Activated CD8-positive, alpha-beta T cell treated with anti-CD3 and anti-CD28 coated beads, Interleukin-2, amount 10 ng/mL, durations not matched to agents 7 days and 5 days (primary cell): ENCODE measurements at regions not wholly inside any gene's neighbourhood (a gene's known extent, or its start where the extent isn't known, plus 50 kb on each side); places are given as distances from the start of the nearest gene placed in this dataset.

ENCODE experiments used
- ATAC-seq: fragments of 150-1000 bp; cut with Tn5 transposase; one replicate; pipeline ENCODE4 v1.10.0; 2021; ENCODE audit warnings: moderate library complexity
- CTCF ChIA-PET: fragments of 350-600 bp; sonication (Branson Sonifier 250); formaldehyde crosslinking; loops from one replicate; lab custom pipeline; 2021; ENCODE audit warnings: antibody characterized with exemption; lab: Charles Lee
- POLR2A ChIA-PET: fragments of 350-600 bp; sonication (Branson Sonifier 250); formaldehyde crosslinking; loops from one replicate; lab custom pipeline; 2021; ENCODE audit warnings: antibody characterized with exemption; lab: Charles Lee
- DNase-seq: peaks from one replicate; pipeline ENCODE4 v3.0.0-alpha.2; 2020
- H3K27ac Mint-ChIP-seq: one replicate; pipeline ENCODE4 v1.8.0; 2021; ENCODE audit warnings: mild to moderate bottlenecking, mixed read lengths
- H3K27me3 Mint-ChIP-seq: one replicate; pipeline ENCODE4 v1.8.0; 2021; ENCODE audit warnings: low read depth, mixed read lengths
- H3K36me3 Mint-ChIP-seq: one replicate; pipeline ENCODE4 v1.8.0; 2021; ENCODE audit warnings: low read depth, mixed read lengths
- H3K4me1 Mint-ChIP-seq: one replicate; pipeline ENCODE4 v1.8.0; 2021; ENCODE audit warnings: low read depth, mixed read lengths
- H3K4me3 Mint-ChIP-seq: one replicate; pipeline ENCODE4 v1.8.0; 2021; ENCODE audit warnings: mild to moderate bottlenecking, mixed read lengths
- H3K9me3 Mint-ChIP-seq: one replicate; pipeline ENCODE4 v1.8.0; 2022; ENCODE audit warnings: mixed read lengths; ENCODE audit not compliant: insufficient read depth

DNA sequence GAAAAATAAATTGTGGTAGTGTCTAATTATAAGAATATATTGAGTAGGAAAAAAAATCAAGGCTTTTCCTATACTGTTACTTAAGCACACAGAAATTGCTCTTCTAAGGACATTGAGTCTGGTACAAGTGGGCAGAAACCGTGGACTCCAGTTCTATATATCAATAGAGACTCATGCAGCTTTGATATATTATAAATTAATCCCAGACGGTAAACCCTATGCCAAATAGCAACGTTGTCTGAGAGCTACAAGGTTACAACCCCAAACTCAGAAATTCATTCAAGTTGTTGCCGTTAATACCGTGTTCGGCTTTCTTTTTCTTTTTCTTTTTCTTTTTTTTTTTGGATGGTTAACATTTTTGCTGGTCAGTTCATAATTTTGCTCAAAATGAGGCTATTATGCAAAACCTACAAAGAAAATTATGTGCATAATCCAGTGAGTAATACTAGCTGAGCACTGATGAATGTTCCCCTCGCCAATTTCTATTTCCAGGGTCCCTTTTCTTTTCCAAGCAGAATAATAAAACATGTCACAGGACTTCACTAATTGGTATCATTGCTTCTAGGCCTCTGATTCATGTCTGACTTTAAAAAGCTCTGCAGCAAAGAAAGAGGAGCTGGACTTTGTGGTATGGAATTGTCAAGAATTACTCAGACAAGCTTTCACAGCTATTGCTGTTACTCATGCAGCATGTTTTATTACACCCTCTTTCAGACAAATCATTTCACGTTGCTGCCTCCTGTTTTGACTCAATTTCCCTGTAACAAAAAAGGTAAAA is 737.7 kb downstream of the NLGN4X start:
- no peaks in the 10 kb centered on the region for H3K36me3 Mint-ChIP-seq
- DNase-seq: no peak
- no peak overlapping the region for H3K27ac Mint-ChIP-seq
- H3K27me3 Mint-ChIP-seq: no peaks in the 10 kb centered on the region
- POLR2A ChIA-PET: no interaction called here
- peaks cover 3% of the 10 kb centered on the region for H3K9me3 Mint-ChIP-seq
- no peak overlapping the region for H3K4me3 Mint-ChIP-seq
- no peaks in the 10 kb centered on the region for H3K4me1 Mint-ChIP-seq
- ATAC-seq: no peak
- CTCF ChIA-PET: no interaction called here

DNA sequence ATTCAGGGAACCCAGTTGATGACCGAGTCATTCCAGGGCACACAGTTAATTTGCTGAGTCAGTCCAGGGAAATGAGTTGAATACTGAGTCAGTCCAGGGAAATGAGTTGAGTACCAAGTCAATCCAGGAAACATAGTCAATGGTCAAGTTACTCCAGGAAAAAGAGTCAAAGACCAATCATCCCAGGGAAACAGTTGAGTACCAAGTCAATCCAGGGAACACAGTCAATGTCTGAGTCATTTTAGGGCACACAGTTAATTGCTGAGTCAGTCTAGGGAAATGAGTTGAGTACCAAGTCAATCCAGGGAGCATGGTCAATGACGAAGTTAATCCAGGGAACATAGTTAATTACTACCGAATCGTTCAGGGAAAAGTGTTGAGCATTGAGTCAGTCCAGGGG is 754.4 kb downstream of the NLGN4X start:
- Mint-ChIP-seq H3K27me3 (no peaks in the 10 kb centered on the region), H3K9me3 (peaks cover 8% of the 10 kb centered on the region), H3K4me1 (no peaks in the 10 kb centered on the region), H3K36me3 (no peaks in the 10 kb centered on the region), H3K27ac (no peak overlapping the region), H3K4me3 (no peak overlapping the region)
- DNase-seq (no peak), ATAC-seq (no peak)
- CTCF ChIA-PET: no interaction called here
- POLR2A ChIA-PET: no interaction called here

DNA sequence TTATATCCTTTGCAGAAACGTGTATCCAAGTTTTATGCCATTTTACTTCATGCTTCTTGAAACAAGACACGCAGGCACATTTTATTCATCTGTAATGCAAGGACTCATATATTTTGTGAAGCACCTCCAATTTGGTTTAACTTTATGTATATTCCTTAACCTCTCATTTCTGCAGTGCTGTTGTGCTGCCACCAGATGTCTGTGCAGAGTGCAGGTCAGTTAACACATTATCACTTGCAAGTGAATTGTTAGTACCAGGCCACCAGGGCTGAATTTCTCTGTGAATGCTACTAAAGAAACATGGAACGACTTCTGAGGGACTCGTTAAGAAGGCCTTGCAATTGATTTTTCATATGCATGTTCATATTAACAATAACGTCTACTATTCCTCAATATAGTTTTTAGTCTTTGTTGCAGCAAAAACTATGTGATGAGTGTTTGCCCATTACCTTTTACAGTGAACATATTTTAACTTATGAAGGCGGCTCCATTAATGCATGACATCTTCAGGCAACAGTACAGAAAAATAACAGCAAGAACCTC is 770.3 kb downstream of the NLGN4X start:
- no peak overlapping the region for H3K27ac Mint-ChIP-seq
- no peaks in the 10 kb centered on the region for H3K9me3 Mint-ChIP-seq
- H3K4me3 Mint-ChIP-seq: no peak overlapping the region
- ATAC-seq: no peak
- H3K4me1 Mint-ChIP-seq: no peaks in the 10 kb centered on the region
- ChIA-PET POLR2A (no interaction called here), CTCF (no interaction called here)
- H3K36me3 Mint-ChIP-seq: no peaks in the 10 kb centered on the region
- no peak for DNase-seq
- no peaks in the 10 kb centered on the region for H3K27me3 Mint-ChIP-seq

DNA sequence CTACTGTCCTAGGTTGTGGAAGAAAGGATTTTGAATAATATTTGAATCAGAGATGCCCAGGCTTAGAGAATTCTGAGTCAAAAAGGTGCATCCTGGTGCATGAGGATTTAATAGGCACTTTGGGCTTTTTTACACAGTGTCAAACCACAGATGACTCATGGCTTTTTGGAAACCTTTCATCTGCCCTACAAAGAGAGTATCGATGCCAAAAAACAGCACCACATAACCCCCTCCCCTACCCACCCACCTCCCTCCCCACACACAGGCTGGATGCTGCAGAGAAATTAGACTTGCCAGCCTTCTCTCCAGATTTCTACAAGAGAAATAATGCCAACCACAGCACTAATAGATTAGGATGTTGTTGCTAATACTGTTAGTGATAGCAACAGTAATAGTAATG is 779.3 kb downstream of the NLGN4X start:
- Mint-ChIP-seq H3K9me3 (no peaks in the 10 kb centered on the region), H3K4me3 (no peak overlapping the region), H3K36me3 (no peaks in the 10 kb centered on the region), H3K27me3 (no peaks in the 10 kb centered on the region), H3K27ac (no peak overlapping the region), H3K4me1 (no peaks in the 10 kb centered on the region)
- POLR2A ChIA-PET: no interaction called here
- ATAC-seq (no peak), DNase-seq (no peak)
- CTCF ChIA-PET: no interaction called here

DNA sequence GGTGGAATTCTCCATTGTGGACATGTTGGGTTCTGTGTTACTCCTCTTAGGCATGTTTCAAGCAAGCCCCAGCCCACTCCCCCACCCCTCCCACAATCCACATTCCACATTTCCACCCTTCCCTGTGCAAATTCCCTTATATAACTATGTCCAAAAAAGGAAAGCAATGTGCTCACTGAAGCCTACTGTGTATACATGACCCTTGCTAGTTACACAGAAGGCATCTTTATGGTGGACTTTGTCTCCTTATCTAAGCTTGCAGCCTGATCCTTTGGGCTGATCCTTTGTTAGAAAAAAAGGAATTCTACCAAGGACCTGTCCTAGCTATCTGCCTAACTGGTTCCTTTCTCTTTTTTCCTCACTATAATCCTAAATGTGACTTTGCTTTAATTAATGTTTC is 796.8 kb downstream of the NLGN4X start:
- Mint-ChIP-seq H3K9me3 (no peaks in the 10 kb centered on the region), H3K36me3 (no peaks in the 10 kb centered on the region), H3K27me3 (no peaks in the 10 kb centered on the region), H3K4me3 (no peak overlapping the region), H3K27ac (no peak overlapping the region), H3K4me1 (no peaks in the 10 kb centered on the region)
- no peak for DNase-seq
- no peak for ATAC-seq
- ChIA-PET CTCF (no interaction called here), POLR2A (no interaction called here)

DNA sequence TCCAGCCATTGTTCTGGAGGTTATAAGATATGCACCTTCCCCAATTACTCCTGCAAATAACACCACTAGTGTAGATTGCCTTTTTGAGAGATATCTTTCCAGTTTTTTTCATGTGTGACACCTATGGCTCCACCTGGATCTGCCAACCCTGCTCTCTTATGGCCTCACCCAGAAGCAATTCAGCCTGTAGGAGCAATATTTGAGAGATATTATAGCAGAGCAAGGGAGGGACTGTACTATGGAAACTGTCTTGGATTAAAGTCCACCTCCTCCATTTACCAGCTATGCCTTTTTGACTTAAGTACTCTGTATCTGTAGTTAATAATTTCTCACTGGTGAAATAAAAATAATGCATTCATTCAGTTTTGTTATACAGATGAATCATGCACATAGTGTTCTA is 803.5 kb downstream of the NLGN4X start:
- peaks cover 4% of the 10 kb centered on the region for H3K9me3 Mint-ChIP-seq

DNA sequence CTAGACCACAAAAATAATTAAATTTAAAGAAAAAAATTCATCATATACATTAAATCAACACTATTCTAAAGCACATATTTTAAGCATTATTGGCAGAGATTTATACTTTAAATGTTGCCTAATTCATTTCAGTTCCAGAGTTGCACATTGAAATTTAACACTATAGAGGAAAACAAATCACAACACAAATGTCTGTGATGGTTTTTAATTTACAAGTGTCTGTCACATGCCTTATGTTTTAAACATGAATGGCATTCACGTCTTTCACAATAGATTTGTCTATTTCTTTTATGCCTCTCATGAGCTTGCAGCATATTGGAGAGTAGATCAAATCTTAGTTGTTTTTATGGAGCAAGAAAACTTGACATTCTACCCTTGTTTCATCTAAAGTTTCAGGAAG is 811.3 kb downstream of the NLGN4X start:
- ChIA-PET CTCF (no interaction called here), POLR2A (no interaction called here)
- no peak for ATAC-seq
- H3K27me3 Mint-ChIP-seq: no peaks in the 10 kb centered on the region
- DNase-seq: no peak
- H3K36me3 Mint-ChIP-seq: no peaks in the 10 kb centered on the region
- no peaks in the 10 kb centered on the region for H3K4me1 Mint-ChIP-seq
- no peak overlapping the region for H3K4me3 Mint-ChIP-seq
- no peaks in the 10 kb centered on the region for H3K9me3 Mint-ChIP-seq
- no peak overlapping the region for H3K27ac Mint-ChIP-seq

More for the DNA sequence above, 803.5 kb downstream of the NLGN4X start:
- ChIA-PET CTCF (no interaction called here), POLR2A (no interaction called here)
- DNase-seq (no peak), ATAC-seq (no peak)
- Mint-ChIP-seq H3K27me3 (no peaks in the 10 kb centered on the region), H3K36me3 (no peaks in the 10 kb centered on the region), H3K27ac (no peak overlapping the region), H3K4me1 (no peaks in the 10 kb centered on the region), H3K4me3 (no peak overlapping the region)

DNA sequence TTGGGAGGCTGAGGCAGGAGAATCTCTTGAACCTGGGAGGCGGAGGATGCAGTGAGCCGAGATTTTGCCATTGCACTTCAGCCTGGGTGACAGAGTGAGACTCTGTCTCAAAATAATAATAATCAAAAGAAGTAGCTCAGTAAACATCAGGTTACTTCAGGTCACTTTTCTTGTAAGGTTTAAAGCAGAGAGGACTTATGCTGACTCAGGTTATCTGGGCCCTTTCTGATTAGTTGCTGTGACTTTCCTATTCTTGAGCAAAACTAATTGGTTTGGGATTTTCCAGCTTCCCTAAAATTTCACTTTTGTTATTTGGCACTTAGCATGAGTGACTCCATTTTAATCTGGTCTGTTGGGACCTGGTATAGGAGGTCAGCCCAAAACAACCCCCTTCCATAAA is 812.9 kb downstream of the NLGN4X start:
- no peak for DNase-seq
- H3K27ac Mint-ChIP-seq: no peak overlapping the region
- CTCF ChIA-PET: no interaction called here
- H3K4me3 Mint-ChIP-seq: no peak overlapping the region
- POLR2A ChIA-PET: no interaction called here
- no peaks in the 10 kb centered on the region for H3K27me3 Mint-ChIP-seq
- no peaks in the 10 kb centered on the region for H3K36me3 Mint-ChIP-seq
- no peaks in the 10 kb centered on the region for H3K9me3 Mint-ChIP-seq
- H3K4me1 Mint-ChIP-seq: no peaks in the 10 kb centered on the region
- no peak for ATAC-seq

DNA sequence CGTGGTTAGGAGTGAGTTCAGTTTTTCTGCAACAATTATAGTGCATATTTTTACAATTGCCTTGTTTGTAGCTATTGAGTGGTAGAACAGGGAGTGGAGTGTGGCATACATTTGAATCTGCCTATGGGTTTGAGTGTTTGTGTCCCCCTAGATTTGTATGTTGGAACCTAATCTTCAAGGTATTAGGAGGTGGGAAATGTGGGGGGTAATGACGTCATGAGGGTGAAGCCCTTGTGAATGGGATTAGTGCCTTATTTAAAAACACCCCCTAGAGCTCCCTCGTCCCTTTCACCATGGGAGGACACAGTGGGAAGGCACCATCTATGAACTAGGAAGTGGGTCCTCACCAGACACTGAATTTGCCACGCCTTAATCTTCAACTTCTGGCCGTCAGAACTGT is 819.6 kb downstream of the NLGN4X start:
- CTCF ChIA-PET: no interaction called here
- POLR2A ChIA-PET: no interaction called here
- Mint-ChIP-seq H3K36me3 (no peaks in the 10 kb centered on the region), H3K4me3 (no peak overlapping the region), H3K4me1 (no peaks in the 10 kb centered on the region), H3K27ac (no peak overlapping the region), H3K27me3 (no peaks in the 10 kb centered on the region), H3K9me3 (no peaks in the 10 kb centered on the region)
- no peak for DNase-seq
- ATAC-seq: no peak

DNA sequence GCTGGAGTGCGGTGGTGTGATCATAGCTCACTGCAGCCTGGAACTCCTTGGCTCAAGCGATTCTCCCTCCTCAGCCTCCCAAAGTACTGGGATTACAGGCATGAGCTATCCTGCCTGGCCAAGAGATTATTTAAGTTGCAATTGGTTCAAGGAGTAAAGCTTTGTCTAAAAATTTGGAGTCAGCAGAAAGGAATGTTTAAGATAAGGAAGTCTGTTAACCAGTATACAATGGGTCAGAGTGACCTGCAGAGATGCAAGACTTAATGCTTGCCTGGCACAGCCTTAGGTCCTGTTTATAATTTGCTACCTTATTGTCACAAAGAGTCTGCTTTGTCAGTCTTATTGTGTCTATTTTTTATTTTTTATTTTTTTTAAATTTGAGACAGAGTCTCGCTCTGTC is 826.2 kb downstream of the NLGN4X start:
- H3K36me3 Mint-ChIP-seq: no peaks in the 10 kb centered on the region
- POLR2A ChIA-PET: no interaction called here

DNA sequence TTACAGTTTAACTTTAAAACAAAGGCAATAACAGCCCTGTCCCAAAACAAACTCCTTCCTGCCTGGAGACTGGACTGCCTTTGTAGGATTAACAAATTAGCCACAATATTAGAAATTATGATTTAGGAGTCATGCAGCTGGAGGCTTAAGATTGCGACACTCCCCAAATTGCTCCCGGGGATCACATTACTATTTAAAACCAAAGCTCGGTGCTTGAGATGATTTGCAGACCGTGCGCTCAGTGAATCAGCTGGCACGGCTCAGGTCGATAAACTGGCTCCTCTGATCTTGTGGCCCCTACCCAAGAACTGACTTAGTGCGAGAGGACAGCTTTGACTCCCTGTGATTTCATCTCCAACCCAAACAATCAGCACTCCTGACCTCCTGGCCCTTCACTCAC is 829.3 kb downstream of the NLGN4X start:
- ATAC-seq (no peak), DNase-seq (no peak)
- ChIA-PET POLR2A (no interaction called here), CTCF (no interaction called here)
- Mint-ChIP-seq H3K4me3 (no peak overlapping the region), H3K9me3 (peaks cover 4% of the 10 kb centered on the region), H3K36me3 (no peaks in the 10 kb centered on the region), H3K27ac (no peak overlapping the region), H3K27me3 (no peaks in the 10 kb centered on the region), H3K4me1 (no peaks in the 10 kb centered on the region)

More for the DNA sequence above, 826.2 kb downstream of the NLGN4X start:
- CTCF ChIA-PET: no interaction called here
- Mint-ChIP-seq H3K27me3 (no peaks in the 10 kb centered on the region), H3K4me3 (no peak overlapping the region), H3K9me3 (no peaks in the 10 kb centered on the region), H3K27ac (no peak overlapping the region), H3K4me1 (no peaks in the 10 kb centered on the region)
- ATAC-seq: no peak
- no peak for DNase-seq

DNA sequence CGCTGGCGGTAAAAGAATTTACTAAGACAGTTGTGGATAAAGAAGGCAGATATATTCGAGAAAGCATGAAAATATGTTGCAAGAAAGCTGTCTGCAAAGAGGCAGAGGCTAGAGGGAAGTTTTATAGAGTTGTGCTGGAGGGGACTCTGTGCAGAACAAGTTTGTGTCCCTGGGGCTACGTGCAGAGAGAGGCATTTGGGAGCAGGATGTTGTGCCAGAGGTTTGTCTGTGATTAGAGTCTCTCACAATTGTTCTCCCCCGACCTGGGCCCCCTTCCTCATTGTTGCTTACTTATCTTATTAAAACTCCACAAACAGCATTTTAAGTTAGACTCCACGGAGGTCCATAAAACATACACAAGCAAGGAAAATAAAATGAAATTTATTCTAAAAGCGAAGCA is 831.3 kb downstream of the NLGN4X start:
- CTCF ChIA-PET: interaction anchor here (0.6 kb wide), 1 partner anchor 625 kb away, joined by 3 read pairs; no protein-coding TSS in a partner anchor
- POLR2A ChIA-PET: no interaction called here
- Mint-ChIP-seq H3K27me3 (no peaks in the 10 kb centered on the region), H3K9me3 (peaks cover 4% of the 10 kb centered on the region), H3K4me1 (no peaks in the 10 kb centered on the region), H3K27ac (no peak overlapping the region), H3K36me3 (no peaks in the 10 kb centered on the region), H3K4me3 (no peak overlapping the region)
- DNase-seq (no peak), ATAC-seq (no peak)

DNA sequence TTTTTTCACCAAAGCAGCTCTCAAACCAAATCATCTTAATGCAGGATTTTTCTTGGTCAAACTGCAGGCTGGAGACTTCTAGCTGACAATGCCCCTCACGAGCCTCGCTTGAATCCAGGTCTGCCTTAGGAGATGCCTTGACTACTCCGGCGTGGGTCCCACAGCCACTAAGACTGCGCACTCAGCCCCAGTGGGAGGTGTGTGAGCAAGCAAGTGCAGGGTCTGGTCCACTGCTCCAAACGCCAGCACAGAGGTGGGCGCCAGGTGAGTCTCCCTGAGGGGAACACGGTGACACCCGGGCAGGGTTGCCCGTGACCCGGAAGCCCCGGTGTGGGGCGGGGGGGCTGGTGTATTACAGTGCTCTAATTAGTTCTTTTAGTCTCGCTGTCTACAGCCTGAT is 838.3 kb downstream of the NLGN4X start:
- Mint-ChIP-seq H3K4me3 (no peak overlapping the region), H3K27me3 (no peaks in the 10 kb centered on the region), H3K36me3 (no peaks in the 10 kb centered on the region), H3K4me1 (no peaks in the 10 kb centered on the region), H3K9me3 (peaks cover 4% of the 10 kb centered on the region), H3K27ac (no peak overlapping the region)
- ChIA-PET POLR2A (no interaction called here), CTCF (no interaction called here)
- DNase-seq (no peak), ATAC-seq (no peak)
